ENCODE measurements at regions not wholly inside any gene's neighbourhood (a gene's known extent, or its start where the extent isn't known, plus 50 kb on each side); places are given as distances from the start of the nearest gene placed in this dataset.

- Histone ChIP-seq H3K36me3 (replicated peaks) (no peaks in the 10 kb centered on the region), H3K27ac (no peak overlapping the region), H3K27me3 (replicated peaks) (no peaks in the 10 kb centered on the region), H3K4me3 (ENCODE audit: low read depth, low read length) (no peak overlapping the region)
- no peak for DNase-seq
- TF ChIP-seq CTCF (IDR thresholded peaks at IDR 0.05; ENCODE audit: low read depth, low read length, missing control alignments) = peak; percentile 78
- in situ Hi-C loops (cut with HindIII; ENCODE audit: low pct_ligation_motif_present, low sequenced_read_pairs) = no loop called here
Observed at GRCh38 chr6:44667668-44668390, 280.3 kb downstream of the CDC5L start.

GRCh38 chr6:44668391-44668930 is 281.0 kb downstream of the CDC5L start:
- no peaks in the 10 kb centered on the region for H3K36me3 ChIP-seq (replicated peaks)
- H3K27ac ChIP-seq = no peak overlapping the region
- no peak for DNase-seq
- no peaks in the 10 kb centered on the region for H3K27me3 ChIP-seq (replicated peaks)
- no peak for TF ChIP-seq CTCF (IDR thresholded peaks at IDR 0.05; ENCODE audit: low read depth, low read length, missing control alignments)
- no peak overlapping the region for H3K4me3 ChIP-seq (ENCODE audit: low read depth, low read length)
- in situ Hi-C loops (cut with HindIII; ENCODE audit: low pct_ligation_motif_present, low sequenced_read_pairs) = no loop called here

- no peaks in the 10 kb centered on the region for H3K36me3 ChIP-seq (replicated peaks)
- no peak for TF ChIP-seq CTCF (IDR thresholded peaks at IDR 0.05; ENCODE audit: low read depth, low read length, missing control alignments)
- H3K27ac ChIP-seq = no peak overlapping the region
- no peak overlapping the region for H3K4me3 ChIP-seq (ENCODE audit: low read depth, low read length)
- DNase-seq = no peak
- H3K27me3 ChIP-seq (replicated peaks) = no peaks in the 10 kb centered on the region
- in situ Hi-C loops (cut with HindIII; ENCODE audit: low pct_ligation_motif_present, low sequenced_read_pairs) = no loop called here
Observed at GRCh38 chr6:44668976-44669934, 281.7 kb downstream of the CDC5L start.

GRCh38 chr6:44670146-44670545 is 282.6 kb downstream of the CDC5L start:
- TF ChIP-seq CTCF (IDR thresholded peaks at IDR 0.05; ENCODE audit: low read depth, low read length, missing control alignments) = no peak
- in situ Hi-C loops (cut with HindIII; ENCODE audit: low pct_ligation_motif_present, low sequenced_read_pairs) = no loop called here
- Histone ChIP-seq H3K27ac (no peak overlapping the region), H3K36me3 (replicated peaks) (no peaks in the 10 kb centered on the region), H3K27me3 (replicated peaks) (no peaks in the 10 kb centered on the region), H3K4me3 (ENCODE audit: low read depth, low read length) (no peak overlapping the region)
- DNase-seq = no peak

- Histone ChIP-seq H3K27me3 (replicated peaks) (no peaks in the 10 kb centered on the region), H3K27ac (no peak overlapping the region), H3K4me3 (ENCODE audit: low read depth, low read length) (no peak overlapping the region), H3K36me3 (replicated peaks) (no peaks in the 10 kb centered on the region)
- no peak for TF ChIP-seq CTCF (IDR thresholded peaks at IDR 0.05; ENCODE audit: low read depth, low read length, missing control alignments)
- no peak for DNase-seq
- in situ Hi-C loops (cut with HindIII; ENCODE audit: low pct_ligation_motif_present, low sequenced_read_pairs) = no loop called here
Observed at GRCh38 chr6:44671333-44671732, 283.8 kb downstream of the CDC5L start.
